HCT116 (cell line): ENCODE measurements at regions not wholly inside any gene's neighbourhood (a gene's known extent, or its start where the extent isn't known, plus 50 kb on each side); places are given as distances from the start of the nearest gene placed in this dataset.

Experiments
- ATAC-seq: fragments of 200-7000 bp; cut with Tn5 transposase; 2 replicates; pipeline ENCODE4 v1.9.1; 2020; ENCODE audit warnings: mild to moderate bottlenecking, moderate library complexity
- BruUV-seq: library from RNA; stranded (reverse); fragments of 400-500 nt; replicated peaks from 2 replicates; lab custom pipeline; 2021; lab: Mats Ljungman, UMichigan
- CTCF ChIA-PET: fragments of 300-600 bp; sonication (Branson Sonifier 250); formaldehyde crosslinking; loops from one replicate; lab custom pipeline; 2021; ENCODE audit warnings: antibody characterized with exemption; lab: Charles Lee
- POLR2A ChIA-PET: fragments of 300-600, 350-600 bp; sonication (Branson Sonifier 250); formaldehyde crosslinking; loops from one replicate; lab custom pipeline; 2021; ENCODE audit warnings: antibody characterized with exemption; lab: Charles Lee
- RAD21 ChIA-PET, 2 experiments: fragments of 300-600 bp; sonication (Branson Sonifier 250); formaldehyde crosslinking; loops; one replicate each; lab custom pipeline; 2023; ENCODE audit warnings: low total read pairs in 2 of 2; ENCODE audit not compliant: uncharacterized antibody in 2 of 2, unreplicated experiment in 2 of 2, low non-redundant PET in 1 of 2; lab: Charles Lee
- DNase-seq: peaks from one replicate; pipeline ENCODE4 v3.0.0-alpha.2; 2010; ENCODE audit warnings: low read depth, low spot score
- H2AFZ ChIP-seq: fragments of 200-600 bp; shearing (Covaris generic), sonication (generic); 2 replicates; pipeline ENCODE4 v1.6.1; 2017; ENCODE audit warnings: low read depth, mixed run types, mixed read lengths, antibody characterized with exemption, low read length; ENCODE audit not compliant: poor library complexity, severe bottlenecking
- H3K27ac ChIP-seq: 2 replicates; pipeline ENCODE4 v1.5.1; 2012; ENCODE audit warnings: low read depth, low read length
- H3K27me3 ChIP-seq: fragments of 200-600 bp; sonication (generic); 2 replicates; pipeline ENCODE4 v1.6.1; 2016; ENCODE audit warnings: mixed run types, low read length, mixed read lengths; ENCODE audit not compliant: insufficient read depth
- H3K36me3 ChIP-seq, 2 experiments: fragments of 200-500 bp in 1 of 2; fragments of 200-600 bp in 1 of 2; sonication (Bioruptor generic) in 1 of 2; sonication (generic) in 1 of 2; 2 replicates each; pipeline versions ENCODE4 v1.5.1 to v1.6.1; 2014 to 2016; ENCODE audit warnings: low read length in 2 of 2, inconsistent platforms in 1 of 2, mixed read lengths in 1 of 2, mixed run types in 1 of 2; ENCODE audit not compliant: insufficient read depth in 2 of 2, control insufficient read depth in 1 of 2
- H3K4me1 ChIP-seq, 2 experiments: fragments of 200-600 bp in 1 of 2; sonication (generic) in 1 of 2; 2 replicates each; pipeline versions ENCODE4 v1.5.1 to v1.6.1; 2012 to 2017; ENCODE audit warnings: low read length in 2 of 2, inconsistent platforms in 1 of 2, mild to moderate bottlenecking in 1 of 2, mixed read lengths in 1 of 2, mixed run types in 1 of 2, moderate library complexity in 1 of 2; ENCODE audit not compliant: insufficient read depth in 2 of 2, control insufficient read depth in 1 of 2
- H3K4me2 ChIP-seq: fragments of 200-600 bp; sonication (generic); 2 replicates; pipeline ENCODE4 v1.6.1; 2017; ENCODE audit warnings: mixed run types, low read length, mixed read lengths
- H3K4me3 ChIP-seq, 2 experiments: fragments of 200-600 bp in 1 of 2; sonication (generic) in 1 of 2; replicated peaks in 1 of 2; 2 replicates each; pipeline ENCODE4 v1.5.1; 2011 to 2016; ENCODE audit warnings: low read length in 2 of 2, control low read depth in 1 of 2, low read depth in 1 of 2, mild to moderate bottlenecking in 1 of 2, mixed read lengths in 1 of 2, mixed run types in 1 of 2
- H3K79me2 ChIP-seq: fragments of 200-600 bp; sonication (generic); 2 replicates; pipeline ENCODE4 v1.6.1; 2017; ENCODE audit warnings: mild to moderate bottlenecking, mixed run types, low read length, moderate library complexity, mixed read lengths; ENCODE audit not compliant: insufficient read depth
- H3K9ac ChIP-seq: fragments of 200-600 bp; sonication (generic); 2 replicates; pipeline ENCODE4 v1.6.1; 2016; ENCODE audit warnings: low read length, mixed read lengths
- H3K9me2 ChIP-seq: fragments of 200-600 bp; sonication (generic), shearing (Covaris generic); 2 replicates; pipeline ENCODE4 v1.6.1; 2017; ENCODE audit warnings: mixed run types, mild to moderate bottlenecking, moderate library complexity; ENCODE audit not compliant: insufficient read depth
- H3K9me3 ChIP-seq, 2 experiments: fragments of 200-500 bp in 1 of 2; fragments of 200-600 bp in 1 of 2; sonication (Bioruptor generic) in 1 of 2; sonication (generic) in 1 of 2; 2 replicates each; pipeline ENCODE4 v1.6.1; 2014 to 2017; ENCODE audit warnings: low read length in 2 of 2, mixed read lengths in 2 of 2, inconsistent platforms in 1 of 2, low read depth in 1 of 2, mild to moderate bottlenecking in 1 of 2, mixed run types in 1 of 2, moderate library complexity in 1 of 2; ENCODE audit not compliant: control insufficient read depth in 1 of 2, insufficient read depth in 1 of 2
- H4K20me1 ChIP-seq: fragments of 200-600 bp; sonication (generic), shearing (Covaris generic); 2 replicates; pipeline ENCODE4 v1.6.1; 2017; ENCODE audit warnings: mixed run types, mild to moderate bottlenecking, moderate library complexity; ENCODE audit not compliant: insufficient read depth
- CEBPB ChIP-seq: IDR thresholded peaks from 2 replicates; pipeline ENCODE4 v1.6.1; 2012; ENCODE audit warnings: low read depth
- EZH2 ChIP-seq: fragments of 200-600 bp; sonication (generic); IDR thresholded peaks from 2 replicates; pipeline ENCODE4 v1.6.1; 2017; ENCODE audit warnings: antibody characterized with exemption, mixed run types
- FOSL1 ChIP-seq: IDR thresholded peaks from 2 replicates; pipeline ENCODE4 v1.6.1; 2012; ENCODE audit warnings: low read depth
- TCF7L2 ChIP-seq: IDR thresholded peaks from 2 replicates; pipeline ENCODE4 v1.7.0; 2011; ENCODE audit warnings: borderline replicate concordance, inconsistent platforms; ENCODE audit not compliant: insufficient read depth, insufficient read length; ENCODE audit errors: extremely low read depth
- intact Hi-C: fragments of 100-400 bp; cut with micrococcal nuclease; formaldehyde crosslinking; loops from 2 replicates; pipeline ENCODE4 v1.10.0; 2022
- TF ChIP-seq, protein P1 (sequence below): IDR thresholded peaks from 2 replicates; pipeline ENCODE4 v1.6.1; 2012
- TF ChIP-seq, protein P2 (sequence below), 3 experiments: fragments of 200-600 bp in 1 of 3; sonication (generic) in 1 of 3; IDR thresholded peaks in 2 of 3; conservative IDR thresholded peaks in 1 of 3; 2 replicates each; pipeline ENCODE4 v1.5.1; 2012 to 2017; ENCODE audit warnings: low read depth in 2 of 3, low read length in 2 of 3, antibody characterized with exemption in 1 of 3, borderline replicate concordance in 1 of 3, control low read depth in 1 of 3, mild to moderate bottlenecking in 1 of 3, mixed read lengths in 1 of 3, mixed run types in 1 of 3, moderate library complexity in 1 of 3; ENCODE audit not compliant: insufficient read depth in 1 of 3

DNA sequence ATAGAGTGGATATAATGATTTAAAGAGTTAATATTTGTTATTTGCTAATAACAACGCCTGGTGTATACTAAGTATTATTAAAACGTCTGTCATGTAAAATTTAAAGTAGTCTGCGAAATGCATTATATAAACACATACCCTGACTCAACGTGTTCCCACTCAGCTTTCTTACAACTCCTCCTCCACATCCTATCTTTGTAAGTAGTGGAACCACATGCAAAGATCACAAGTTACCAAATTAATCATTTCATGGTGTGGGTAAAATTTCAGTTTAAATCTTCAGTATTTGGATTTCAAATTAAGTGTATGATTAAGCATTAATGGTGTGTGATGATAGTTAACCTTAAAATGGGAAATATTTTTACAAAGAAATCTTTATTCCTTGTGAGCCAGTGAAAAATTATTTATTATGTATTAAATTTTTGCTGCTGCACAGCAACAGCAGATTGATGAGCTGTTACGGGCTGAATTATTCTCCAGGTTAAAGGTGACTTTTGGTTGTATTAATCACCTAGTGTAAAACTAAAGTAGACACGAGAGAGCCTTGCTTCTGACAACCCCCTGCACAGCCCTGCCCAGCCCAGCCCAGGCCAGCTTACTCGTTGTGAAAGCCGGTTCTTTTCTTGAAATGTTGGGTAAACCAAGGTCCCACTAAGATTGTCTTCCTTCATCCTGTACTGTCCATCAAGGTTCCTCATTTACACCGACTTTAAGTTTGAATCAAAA, 373.5 kb downstream of the DTWD2 start:
- no peak overlapping the region for H3K4me2 ChIP-seq
- no TSS peak for BruUV-seq
- H3K27me3 ChIP-seq = no peaks in the 10 kb centered on the region
- ChIA-PET RAD21 (no interaction called here), CTCF (no interaction called here), POLR2A (no interaction called here)
- H3K4me3 ChIP-seq = no peak overlapping the region
- no peak overlapping the region for H2AFZ ChIP-seq
- H4K20me1 ChIP-seq = no peaks in the 10 kb centered on the region
- no peak overlapping the region for H3K27ac ChIP-seq
- no peaks in the 10 kb centered on the region for H3K36me3 ChIP-seq
- H3K9me3 ChIP-seq = no peaks in the 10 kb centered on the region
- no peak for DNase-seq
- no peaks in the 10 kb centered on the region for H3K9me2 ChIP-seq
- H3K4me1 ChIP-seq = no peaks in the 10 kb centered on the region
- no peak overlapping the region for H3K9ac ChIP-seq
- TF ChIP-seq TCF7L2 (no peak), EZH2 (no peak), CEBPB (no peak), FOSL1 (no peak)
- TF ChIP-seq, protein P1, sequence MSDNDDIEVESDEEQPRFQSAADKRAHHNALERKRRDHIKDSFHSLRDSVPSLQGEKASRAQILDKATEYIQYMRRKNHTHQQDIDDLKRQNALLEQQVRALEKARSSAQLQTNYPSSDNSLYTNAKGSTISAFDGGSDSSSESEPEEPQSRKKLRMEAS = no peak
- TF ChIP-seq, protein P2, sequence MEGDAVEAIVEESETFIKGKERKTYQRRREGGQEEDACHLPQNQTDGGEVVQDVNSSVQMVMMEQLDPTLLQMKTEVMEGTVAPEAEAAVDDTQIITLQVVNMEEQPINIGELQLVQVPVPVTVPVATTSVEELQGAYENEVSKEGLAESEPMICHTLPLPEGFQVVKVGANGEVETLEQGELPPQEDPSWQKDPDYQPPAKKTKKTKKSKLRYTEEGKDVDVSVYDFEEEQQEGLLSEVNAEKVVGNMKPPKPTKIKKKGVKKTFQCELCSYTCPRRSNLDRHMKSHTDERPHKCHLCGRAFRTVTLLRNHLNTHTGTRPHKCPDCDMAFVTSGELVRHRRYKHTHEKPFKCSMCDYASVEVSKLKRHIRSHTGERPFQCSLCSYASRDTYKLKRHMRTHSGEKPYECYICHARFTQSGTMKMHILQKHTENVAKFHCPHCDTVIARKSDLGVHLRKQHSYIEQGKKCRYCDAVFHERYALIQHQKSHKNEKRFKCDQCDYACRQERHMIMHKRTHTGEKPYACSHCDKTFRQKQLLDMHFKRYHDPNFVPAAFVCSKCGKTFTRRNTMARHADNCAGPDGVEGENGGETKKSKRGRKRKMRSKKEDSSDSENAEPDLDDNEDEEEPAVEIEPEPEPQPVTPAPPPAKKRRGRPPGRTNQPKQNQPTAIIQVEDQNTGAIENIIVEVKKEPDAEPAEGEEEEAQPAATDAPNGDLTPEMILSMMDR (IDR thresholded peaks at IDR 0.05 in 2 of 3, conservative IDR thresholded peaks at IDR 0.05 in 1 of 3; ENCODE audit: borderline replicate concordance in 1 of 3, insufficient read depth in 1 of 3, low read depth in 2 of 3, low read length in 2 of 3) = no peak
- TF ChIP-seq, all 23 proteins: peak for 0
- no peak for ATAC-seq
- intact Hi-C loops = loop anchor here (5.0 kb wide), 2 partner anchors 1028 to 1538 kb away; no protein-coding TSS in a partner anchor
- H3K79me2 ChIP-seq = no peaks in the 10 kb centered on the region
